Lung (tissue), 11 donors: ENCODE measurements at regions not wholly inside any gene's neighbourhood (a gene's known extent, or its start where the extent isn't known, plus 50 kb on each side); places are given as distances from the start of the nearest gene placed in this dataset.

ENCODE experiments used
- ATAC-seq: fragments of 200-7000 bp; cut with Tn5 transposase; one replicate; pipeline ENCODE4 v1.9.1; 2020; ENCODE audit warnings: moderate number of reproducible peaks; ENCODE audit not compliant: insufficient read depth, low FRiP score
- DNase-seq, 3 donors: peaks; one replicate each; pipeline ENCODE4 v3.0.0-alpha.2; 2013 to 2017
- H3K27ac ChIP-seq, 2 donors: one replicate each; pipeline ENCODE4 v1.5.1; 2013; ENCODE audit warnings: mild to moderate bottlenecking in 2 of 2, moderate library complexity in 2 of 2, control low read depth in 1 of 2, inconsistent platforms in 1 of 2, low read depth in 1 of 2, low read length in 1 of 2
- H3K27me3 ChIP-seq, 3 donors: one replicate each; pipeline ENCODE4 v1.5.1; 2013; ENCODE audit warnings: low read length in 2 of 3; ENCODE audit not compliant: control insufficient read depth in 3 of 3, insufficient read depth in 3 of 3
- H3K36me3 ChIP-seq, 4 donors: one replicate each; pipeline ENCODE4 v1.5.1; 2013; ENCODE audit warnings: low read length in 4 of 4, mild to moderate bottlenecking in 1 of 4, moderate library complexity in 1 of 4; ENCODE audit not compliant: control insufficient read depth in 4 of 4, insufficient read depth in 4 of 4
- H3K4me1 ChIP-seq, 5 donors: one replicate each; pipeline ENCODE4 v1.5.1; 2013; ENCODE audit warnings: low read length in 5 of 5, mild to moderate bottlenecking in 2 of 5, moderate library complexity in 1 of 5; ENCODE audit not compliant: control insufficient read depth in 5 of 5, insufficient read depth in 5 of 5
- H3K4me3 ChIP-seq: one replicate; pipeline ENCODE4 v1.5.1; 2013; ENCODE audit warnings: mild to moderate bottlenecking, control low read depth, moderate library complexity
- H3K9ac ChIP-seq, 2 donors: one replicate each; pipeline ENCODE4 v1.5.1; 2013; ENCODE audit warnings: low read length in 2 of 2, control low read depth in 1 of 2; ENCODE audit not compliant: insufficient read depth in 1 of 2
- H3K9me3 ChIP-seq, 4 donors: one replicate each; pipeline ENCODE4 v1.5.1; 2013; ENCODE audit warnings: low read length in 3 of 4, mild to moderate bottlenecking in 1 of 4, moderate library complexity in 1 of 4; ENCODE audit not compliant: control insufficient read depth in 4 of 4, insufficient read depth in 3 of 4
- CTCF ChIP-seq: IDR thresholded peaks from 2 replicates; pipeline ENCODE4 v1.5.1; 2012; ENCODE audit warnings: mild to moderate bottlenecking; ENCODE audit errors: control extremely low read depth, extremely low read depth
- WGBS, 2 donors: extraction: QIAGEN DNeasy Blood & Tissue Kit; methylation state at CpG; one replicate each; pipeline ENCODE4 v1.1.7; 2013; 5-methylcytosine and 5-hydroxymethylcytosine counted together
- donor health status: control.
- donor health status: control.
- donor health status: Bipolar disorder and iron deficiency.
- donor health status: healthy.
- donor health status: DM: yes; HTN: yes; CAD: no.

- 70% methylated on average over 1 of the region's 1 CpG; no CpG with 5 or more reads in 1 of the 2 donors for WGBS, 2 donors
- ATAC-seq (no peak), DNase-seq (no peak)
- Histone ChIP-seq H3K36me3 (no peaks in the 10 kb centered on the region), H3K4me3 (no peak overlapping the region), H3K9ac (no peak overlapping the region), H3K9me3 (no peaks in the 10 kb centered on the region), H3K4me1 (no peaks in the 10 kb centered on the region), H3K27me3 (no peaks in the 10 kb centered on the region), H3K27ac (no peak overlapping the region)
- no peak for TF ChIP-seq CTCF
Observed at GRCh38 chrY:7803737-7804136, 892.2 kb upstream of the AMELY start.

DNA sequence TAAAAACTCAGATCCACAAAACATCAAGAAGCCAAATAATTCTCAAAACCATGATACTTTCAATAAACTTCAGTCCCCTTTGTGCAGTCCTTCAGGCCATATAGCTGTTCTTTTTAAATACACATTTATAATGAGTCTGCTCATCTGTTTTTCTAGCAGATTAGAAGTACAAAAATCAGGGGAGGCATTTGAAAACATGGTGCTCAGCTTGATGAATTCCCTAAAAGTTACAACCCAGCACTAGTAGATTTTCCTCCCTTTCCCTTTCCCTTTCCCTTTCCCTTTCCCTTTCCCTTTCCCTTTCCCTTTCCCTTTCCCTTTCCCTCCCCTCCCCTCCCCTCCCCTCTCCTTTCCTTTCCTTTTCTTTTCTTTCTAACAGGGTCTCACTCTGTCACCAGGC, 884.6 kb upstream of the AMELY start:
- no peaks in the 10 kb centered on the region for H3K36me3 ChIP-seq
- no peak overlapping the region for H3K9ac ChIP-seq
- TF ChIP-seq CTCF, result no peak
- H3K4me1 ChIP-seq, result no peaks in the 10 kb centered on the region
- H3K27me3 ChIP-seq, result no peaks in the 10 kb centered on the region
- DNase-seq (no peak), ATAC-seq (no peak)
- H3K27ac ChIP-seq, result no peak overlapping the region
- no peak overlapping the region for H3K4me3 ChIP-seq
- H3K9me3 ChIP-seq, result no peaks in the 10 kb centered on the region

- Histone ChIP-seq H3K9ac (no peak overlapping the region), H3K27me3 (no peaks in the 10 kb centered on the region), H3K4me1 (no peaks in the 10 kb centered on the region), H3K4me3 (no peak overlapping the region), H3K9me3 (no peaks in the 10 kb centered on the region), H3K27ac (no peak overlapping the region), H3K36me3 (no peaks in the 10 kb centered on the region)
- WGBS, 2 donors, result 45% methylated on average over 1 of the region's 1 CpG; no CpG with 5 or more reads in 1 of the 2 donors
- ATAC-seq, result no peak
- no peak for TF ChIP-seq CTCF
- DNase-seq, result no peak
Observed at GRCh38 chrY:7794441-7794840, 882.9 kb upstream of the AMELY start.

- Histone ChIP-seq H3K27ac (no peak overlapping the region), H3K9me3 (no peaks in the 10 kb centered on the region), H3K4me1 (no peaks in the 10 kb centered on the region), H3K9ac (no peak overlapping the region), H3K36me3 (no peaks in the 10 kb centered on the region), H3K4me3 (no peak overlapping the region), H3K27me3 (no peaks in the 10 kb centered on the region)
- 93% methylated on average over 2 of the region's 2 CpGs; no CpG with 5 or more reads in 1 of the 2 donors for WGBS, 2 donors
- TF ChIP-seq CTCF, result no peak
- DNase-seq, result no peak
- no peak for ATAC-seq
Observed at GRCh38 chrY:7793989-7794388, 882.4 kb upstream of the AMELY start.
